ENCODE measurements at regions not wholly inside any gene's neighbourhood (a gene's known extent, or its start where the extent isn't known, plus 50 kb on each side); places are given as distances from the start of the nearest gene placed in this dataset.

DNA sequence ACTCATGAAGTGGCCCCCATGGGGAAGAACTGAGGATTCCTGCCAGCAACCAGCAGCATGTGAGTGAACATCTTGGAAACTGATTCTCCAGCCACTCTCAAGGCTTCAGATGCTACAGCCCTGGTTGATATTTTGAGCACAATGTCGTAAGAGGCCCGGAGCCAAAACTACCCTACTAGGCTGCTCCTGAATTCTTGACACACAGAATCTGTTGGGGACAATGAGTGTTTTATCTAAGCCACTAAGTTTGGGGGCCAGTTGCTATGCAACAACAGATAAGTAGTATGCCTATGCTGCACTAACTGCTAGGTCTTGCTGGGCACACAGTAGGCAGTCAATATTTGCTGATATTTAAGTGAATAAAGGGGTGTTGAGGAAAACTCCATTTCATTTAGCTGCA is 89.9 kb upstream of the CHL1 start:
- TF ChIP-seq POLR2A (IDR thresholded peaks at IDR 0.05), result no peak
- TF ChIP-seq, protein P1, sequence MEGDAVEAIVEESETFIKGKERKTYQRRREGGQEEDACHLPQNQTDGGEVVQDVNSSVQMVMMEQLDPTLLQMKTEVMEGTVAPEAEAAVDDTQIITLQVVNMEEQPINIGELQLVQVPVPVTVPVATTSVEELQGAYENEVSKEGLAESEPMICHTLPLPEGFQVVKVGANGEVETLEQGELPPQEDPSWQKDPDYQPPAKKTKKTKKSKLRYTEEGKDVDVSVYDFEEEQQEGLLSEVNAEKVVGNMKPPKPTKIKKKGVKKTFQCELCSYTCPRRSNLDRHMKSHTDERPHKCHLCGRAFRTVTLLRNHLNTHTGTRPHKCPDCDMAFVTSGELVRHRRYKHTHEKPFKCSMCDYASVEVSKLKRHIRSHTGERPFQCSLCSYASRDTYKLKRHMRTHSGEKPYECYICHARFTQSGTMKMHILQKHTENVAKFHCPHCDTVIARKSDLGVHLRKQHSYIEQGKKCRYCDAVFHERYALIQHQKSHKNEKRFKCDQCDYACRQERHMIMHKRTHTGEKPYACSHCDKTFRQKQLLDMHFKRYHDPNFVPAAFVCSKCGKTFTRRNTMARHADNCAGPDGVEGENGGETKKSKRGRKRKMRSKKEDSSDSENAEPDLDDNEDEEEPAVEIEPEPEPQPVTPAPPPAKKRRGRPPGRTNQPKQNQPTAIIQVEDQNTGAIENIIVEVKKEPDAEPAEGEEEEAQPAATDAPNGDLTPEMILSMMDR (IDR thresholded peaks at IDR 0.05), result no peak

Measured in uterus (tissue), 2 donors.